ENCODE measurements at regions not wholly inside any gene's neighbourhood (a gene's known extent, or its start where the extent isn't known, plus 50 kb on each side); places are given as distances from the start of the nearest gene placed in this dataset.

DNA sequence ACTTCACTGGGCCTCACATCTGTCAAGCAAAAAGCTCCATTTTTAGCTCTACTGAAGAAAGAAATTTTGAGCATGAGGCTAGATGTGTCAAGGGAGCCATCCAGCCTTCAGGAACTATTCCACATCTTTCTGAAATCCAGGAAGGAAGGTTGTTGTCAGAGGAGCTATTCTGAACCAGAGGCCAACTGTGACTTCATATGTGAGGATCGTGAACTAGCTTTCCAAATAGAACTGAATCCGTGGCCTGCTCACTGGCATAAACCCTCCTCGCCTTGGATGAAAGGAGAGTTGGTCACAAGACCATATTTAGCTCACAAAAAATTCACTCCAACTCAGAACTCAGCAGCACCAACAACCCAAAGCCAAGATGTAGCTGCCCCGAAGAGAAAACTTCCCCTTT is 195.8 kb downstream of the FOXO1 start:
- DNase-seq: no peak

DNA sequence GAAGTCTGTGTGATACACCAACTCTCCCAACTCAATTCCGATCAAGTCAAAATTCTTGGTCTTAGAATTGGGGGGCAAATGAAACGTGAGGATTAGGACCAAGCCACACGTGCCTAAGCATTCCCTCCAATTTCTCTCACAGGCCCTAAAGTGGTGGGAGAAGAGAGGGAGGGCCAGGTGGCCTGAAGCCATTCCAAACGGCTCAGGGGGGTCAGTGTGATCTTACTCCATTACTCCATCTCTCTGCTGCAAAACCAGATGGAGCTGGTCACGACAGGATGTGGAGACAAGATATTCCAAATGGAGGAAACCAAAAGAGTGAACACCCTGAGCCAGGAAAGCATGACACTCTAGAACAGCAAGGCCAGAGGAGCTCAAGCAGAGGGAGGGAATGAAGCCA is 195.4 kb downstream of the FOXO1 start:
- no peak for DNase-seq

DNA sequence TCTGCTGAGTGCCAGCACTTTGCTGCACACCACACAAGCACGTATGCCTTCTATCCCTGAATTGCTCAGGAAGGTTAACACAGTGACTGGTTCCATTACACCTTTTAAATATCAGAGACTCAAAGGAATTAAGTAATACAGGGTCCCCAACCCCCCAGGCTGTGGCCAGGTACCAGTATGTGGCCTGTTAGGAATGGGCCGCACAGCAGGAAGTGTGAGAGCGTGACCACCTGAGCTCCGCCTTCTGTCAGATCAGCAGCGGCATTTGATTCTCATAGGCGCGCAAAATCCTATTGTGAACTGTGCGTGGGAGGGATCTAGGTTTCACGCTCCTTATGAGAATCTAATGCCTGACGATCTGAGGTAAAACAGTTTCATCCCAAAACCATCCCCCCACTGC is 194.5 kb downstream of the FOXO1 start:
- DNase-seq: no peak

DNA sequence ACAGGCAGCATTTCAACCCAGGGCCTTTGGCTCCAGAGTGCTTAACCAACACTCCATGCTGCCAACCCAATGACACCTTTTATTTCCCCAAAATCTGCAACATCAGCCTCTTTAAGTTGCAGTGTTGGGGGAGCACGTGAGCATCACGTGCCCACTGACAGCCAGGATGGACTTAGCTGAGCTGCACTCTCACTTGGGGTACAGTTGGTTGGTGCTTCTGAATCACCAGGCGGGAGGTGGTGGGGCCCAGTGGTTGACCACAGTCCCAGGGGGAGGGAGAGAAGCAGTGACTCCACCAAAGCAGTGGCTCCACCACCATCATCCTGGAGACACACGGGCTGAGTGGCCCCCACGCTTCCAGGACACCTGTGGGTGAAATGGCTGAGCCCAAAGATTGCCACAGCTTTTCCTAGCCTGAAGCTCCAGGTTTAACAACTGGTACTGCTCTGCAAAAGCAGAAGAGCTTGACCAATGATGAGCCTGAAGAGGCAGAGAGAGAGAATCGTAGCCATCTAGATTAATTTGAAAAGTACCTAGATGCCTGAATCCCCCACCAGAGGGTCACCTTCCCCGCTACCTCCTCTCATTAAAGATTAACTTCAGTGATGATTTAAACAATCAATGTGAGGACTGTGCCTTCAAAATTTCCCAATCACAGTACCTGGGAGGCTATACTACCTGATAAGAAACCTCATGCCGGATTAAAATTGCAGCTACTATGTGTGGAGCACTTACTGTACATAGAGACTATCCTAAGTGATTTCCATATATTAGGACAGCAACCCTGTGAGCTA is 193.8 kb downstream of the FOXO1 start:
- DNase-seq: no peak

DNA sequence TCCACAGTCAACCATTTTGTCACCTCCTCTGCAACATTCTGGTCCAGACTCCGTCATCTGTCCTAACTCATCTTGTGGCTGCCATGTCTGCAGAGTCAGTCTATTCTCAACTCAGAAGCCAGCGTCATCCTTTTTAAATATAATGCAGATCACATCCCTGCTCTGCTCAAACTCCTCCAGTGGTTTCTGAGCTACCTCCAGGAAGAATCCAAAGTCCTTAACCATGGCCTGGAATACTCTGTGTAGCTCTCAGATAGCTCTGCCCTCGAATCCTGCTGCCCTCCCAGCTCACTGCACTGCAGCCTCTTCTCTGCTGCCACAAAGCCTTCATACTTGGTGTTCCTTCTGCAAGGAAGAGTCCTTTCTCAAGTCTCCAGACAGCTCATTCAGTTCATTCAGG is 190.8 kb downstream of the FOXO1 start:
- no peak for DNase-seq

DNA sequence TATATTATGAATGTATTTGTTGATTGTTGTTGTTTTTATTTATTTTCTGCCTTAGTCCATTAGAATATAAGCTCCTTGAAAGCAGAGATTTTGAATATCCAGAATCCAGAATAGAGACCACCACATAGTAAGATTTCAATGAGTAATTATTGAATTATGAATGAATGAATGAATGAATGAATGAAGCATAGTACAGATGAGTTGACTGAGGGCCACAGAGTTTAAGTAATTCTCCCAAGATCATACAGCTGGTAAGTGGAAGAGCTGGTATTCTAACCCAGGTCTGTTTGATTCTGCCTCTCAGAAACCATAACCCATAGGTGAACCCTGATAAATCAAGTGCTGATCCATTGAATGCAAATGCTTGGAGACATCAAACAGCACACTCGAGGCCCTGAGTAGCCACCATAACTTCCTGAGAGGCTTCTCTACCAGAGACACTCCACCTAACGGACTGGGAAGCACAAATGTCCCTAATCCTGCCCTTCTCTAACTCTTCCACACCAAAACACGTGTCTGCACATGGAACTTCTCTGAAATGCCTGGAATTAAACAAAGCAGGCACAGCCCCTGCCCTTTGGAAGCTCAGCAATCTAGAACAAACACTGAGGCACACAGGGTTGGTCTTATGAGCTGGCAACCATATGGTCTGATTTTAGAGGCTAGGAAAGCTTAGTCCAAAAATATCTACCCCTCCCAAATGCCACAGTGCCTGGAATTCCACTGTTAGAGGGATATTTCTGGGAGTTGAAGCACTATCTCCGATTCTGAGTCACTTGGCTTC is 190.1 kb downstream of the FOXO1 start:
- DNase-seq: no peak

DNA sequence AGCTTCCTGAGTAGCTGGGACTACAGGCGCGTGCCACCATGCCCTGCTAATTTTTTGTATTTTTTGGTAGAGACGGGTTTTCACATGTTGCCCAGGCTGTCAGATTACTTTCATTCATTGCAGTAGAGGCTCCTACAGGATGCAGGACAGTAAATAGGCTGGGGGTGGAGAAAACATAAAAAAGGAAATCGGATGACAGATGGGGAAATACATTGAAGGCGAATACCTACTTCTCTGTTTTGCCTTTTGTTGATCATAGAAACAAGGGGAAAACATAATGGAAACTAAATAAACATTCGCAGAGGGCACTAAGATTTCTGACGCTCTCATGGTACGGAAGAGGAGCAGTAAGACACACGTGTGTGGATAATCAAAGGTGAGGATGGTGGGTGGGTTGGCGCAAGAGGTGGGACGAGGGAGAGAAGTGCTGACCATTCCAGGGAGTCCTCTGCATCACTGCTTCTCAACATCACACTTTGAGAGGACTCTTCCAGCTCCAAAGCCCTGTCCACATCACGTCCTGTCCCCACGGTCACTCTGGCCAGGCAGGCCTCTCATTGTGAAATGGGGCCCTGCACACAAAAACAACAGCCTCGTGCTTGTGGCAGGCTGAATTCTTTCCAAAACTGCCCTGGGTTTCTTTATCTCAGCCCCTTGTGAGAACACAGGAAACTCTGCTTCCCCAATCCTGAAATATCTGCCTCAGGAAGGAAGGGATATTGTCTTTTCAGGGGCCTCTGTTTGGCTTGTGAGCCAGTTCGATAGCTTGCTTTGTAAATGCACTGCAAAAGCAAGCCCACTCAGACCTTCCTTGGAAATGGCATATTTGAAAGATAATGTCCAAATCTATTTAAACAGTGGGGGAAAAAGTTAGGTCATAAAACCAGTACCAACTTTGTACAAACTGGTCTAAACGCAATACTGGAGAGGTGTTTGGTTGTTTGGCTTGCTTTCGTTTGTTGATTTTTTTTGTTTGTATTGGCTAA is 188.5 kb downstream of the FOXO1 start:
- DNase-seq: no peak

DNA sequence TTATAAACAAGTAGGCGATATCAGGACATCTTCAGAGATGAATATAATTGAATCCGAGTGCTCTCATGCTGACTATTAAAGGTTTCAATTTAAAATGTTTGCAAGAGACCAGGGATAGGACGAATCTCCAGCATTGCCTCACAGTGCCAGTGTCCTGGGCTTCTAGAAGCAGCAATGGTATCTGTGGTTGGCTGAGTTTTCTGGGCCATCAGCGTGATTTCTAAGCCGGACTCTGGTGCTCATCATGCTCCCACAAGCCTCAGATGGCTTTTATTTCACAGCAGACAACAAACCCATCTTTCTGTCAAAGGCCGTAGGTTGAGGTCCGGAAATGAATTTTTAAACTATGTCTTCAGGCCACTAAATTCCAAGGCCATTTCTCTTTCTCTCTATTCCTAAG is 187.7 kb downstream of the FOXO1 start:
- no peak for DNase-seq

DNA sequence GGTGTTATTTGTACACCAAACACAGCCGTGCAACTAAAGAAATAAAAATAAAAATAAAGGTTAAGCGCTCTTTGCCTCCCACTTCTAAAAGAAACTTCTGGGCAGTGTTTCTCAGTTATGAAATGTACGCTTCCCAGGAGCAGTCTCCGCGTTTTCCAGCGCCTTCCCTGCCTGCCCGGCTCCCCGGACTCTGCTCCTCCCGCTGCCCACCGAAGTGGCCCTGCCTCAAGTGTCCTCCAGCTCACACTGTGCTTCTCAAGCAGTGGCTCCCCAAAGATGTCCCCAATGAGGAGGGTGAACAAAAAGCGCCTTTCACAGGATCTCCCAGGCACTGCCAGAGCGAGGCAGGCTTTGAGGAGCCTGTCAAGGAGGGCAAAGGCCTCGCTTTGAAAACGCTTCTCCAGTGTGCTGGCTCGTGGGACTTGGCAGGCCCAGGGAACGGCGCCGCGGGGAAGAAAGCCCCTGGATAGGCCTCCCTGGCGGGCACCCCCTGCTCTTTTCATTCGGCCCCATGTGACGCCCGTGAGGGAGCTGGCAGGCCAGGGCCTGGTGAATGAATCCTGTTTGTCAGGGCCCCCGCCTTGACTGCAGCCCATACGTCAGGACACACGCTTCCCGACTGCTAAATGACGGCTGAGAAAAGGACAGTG is 187.1 kb downstream of the FOXO1 start:
- DNase-seq: no peak

DNA sequence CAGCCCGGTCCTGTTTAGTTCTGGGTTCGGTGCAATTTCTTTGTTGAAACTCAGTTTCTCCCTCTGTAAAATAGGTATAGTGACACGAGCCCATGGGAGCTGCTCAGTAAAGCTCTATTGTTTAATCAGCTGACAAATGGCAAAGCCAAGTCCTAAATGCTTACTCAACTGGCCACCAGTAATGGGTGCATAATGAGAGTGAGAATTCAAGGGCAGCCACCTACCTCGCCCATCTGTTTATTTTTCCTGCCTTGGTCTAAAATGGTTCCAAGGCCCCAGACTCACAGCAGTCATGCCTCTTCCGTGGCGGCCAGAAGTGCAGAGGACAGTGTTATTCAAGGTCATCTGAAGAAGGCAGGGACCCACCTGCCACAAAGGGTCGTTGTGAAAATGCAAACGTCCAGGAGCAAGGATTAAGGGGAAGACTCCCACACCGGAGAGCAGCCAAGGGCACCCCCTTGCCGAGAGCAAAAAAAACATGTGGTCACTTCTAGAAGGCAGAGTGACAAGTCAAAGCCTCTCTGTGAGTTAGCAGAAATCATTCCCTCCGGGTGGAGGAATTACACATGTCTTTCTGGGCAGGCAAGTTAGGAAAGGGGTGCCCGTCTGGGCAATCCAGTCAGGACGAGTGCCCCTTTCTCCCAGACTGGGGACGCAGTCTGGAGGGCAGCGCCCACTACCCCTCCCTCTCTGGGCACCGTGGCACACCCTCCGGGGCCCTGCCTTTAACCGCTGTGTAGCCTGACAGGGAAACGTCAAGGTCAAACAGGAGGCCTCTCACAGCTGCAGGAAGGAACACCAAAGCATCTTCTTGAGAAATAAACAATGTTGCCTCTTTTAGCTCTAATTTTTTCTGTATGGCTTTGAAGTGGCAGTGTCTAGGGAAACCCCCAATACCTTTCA is 186.2 kb downstream of the FOXO1 start:
- DNase-seq: no peak

DNA sequence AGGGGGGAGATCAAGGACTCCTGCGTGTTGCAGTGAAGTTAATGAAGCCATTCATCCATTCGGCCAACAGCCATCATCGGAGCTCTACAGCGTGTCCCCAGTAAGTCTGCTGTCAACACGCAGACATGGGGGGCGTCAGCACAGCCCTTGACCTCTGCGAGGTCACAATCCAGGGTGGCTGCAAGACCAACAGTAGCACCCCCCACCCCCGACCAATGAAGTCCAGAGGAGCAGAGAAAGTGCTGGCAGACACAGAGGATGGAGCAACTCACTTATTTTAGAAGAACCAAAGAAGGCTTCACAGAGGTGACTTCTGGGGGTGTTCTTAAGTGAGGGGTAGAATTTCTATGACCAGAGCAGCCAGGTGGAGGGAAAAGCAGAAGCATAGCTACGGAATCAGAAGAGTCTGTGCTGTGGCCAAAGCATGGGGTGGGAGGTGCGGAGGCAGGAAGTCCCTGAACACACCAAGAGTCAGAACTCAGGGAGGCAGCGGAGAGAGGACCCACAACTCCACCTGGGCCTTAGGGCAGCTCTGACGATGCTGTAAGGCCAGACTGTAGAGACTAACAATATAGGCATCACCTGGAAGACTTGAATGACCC is 185.4 kb downstream of the FOXO1 start:
- no peak for DNase-seq

DNA sequence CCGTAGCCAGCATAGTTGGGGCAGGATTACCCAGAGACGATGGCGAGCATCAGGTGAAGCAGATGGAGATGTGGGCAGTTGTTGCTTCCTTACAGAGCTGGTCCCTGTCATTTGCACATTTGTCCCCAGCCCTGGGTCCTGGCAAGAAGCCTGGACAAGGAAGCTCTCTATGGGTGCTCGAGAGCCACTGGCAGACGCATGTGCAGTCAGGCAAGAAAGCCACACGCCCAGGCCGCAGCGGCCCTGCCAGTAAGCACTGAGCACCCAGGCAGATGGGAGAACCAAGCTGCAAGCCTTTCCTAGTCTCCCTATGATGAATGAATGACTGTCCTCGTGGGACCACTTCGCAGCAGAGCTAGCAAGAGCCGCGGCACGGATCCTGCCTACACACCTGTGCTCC is 182.8 kb downstream of the FOXO1 start:
- no peak for DNase-seq

DNA sequence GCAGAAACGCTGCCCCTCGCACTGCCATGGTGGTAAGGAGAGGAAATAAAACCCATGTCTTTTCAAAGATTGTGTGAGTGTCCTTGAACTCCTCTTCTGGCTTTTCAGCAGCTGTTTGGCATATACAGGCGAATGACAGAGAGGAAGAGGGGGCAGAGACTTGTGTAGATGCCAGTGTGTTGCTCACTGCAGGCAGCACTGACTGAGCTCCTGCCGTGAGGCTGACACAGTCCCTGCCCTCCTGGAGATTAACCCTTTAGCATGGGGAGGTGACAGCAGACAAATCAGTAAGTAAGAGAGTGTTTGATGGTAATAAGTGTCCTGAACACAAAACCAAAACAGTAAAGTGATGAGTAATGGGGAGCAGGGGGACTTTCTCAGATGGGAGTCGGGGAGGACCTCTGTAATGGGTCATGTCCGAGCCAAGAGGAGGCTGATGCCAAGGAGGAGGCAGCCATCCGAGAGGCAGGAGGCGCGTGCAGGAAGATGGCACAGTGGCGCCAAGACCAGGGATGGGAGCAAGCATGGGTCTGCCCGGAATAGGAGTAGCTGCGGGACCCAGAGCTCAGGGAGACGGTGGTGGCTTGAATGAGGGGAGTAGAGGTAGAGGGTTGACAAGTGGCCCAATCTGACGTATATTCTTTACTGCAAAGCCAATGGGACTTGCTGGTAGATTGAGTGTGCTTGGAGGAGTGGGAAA is 182.2 kb downstream of the FOXO1 start:
- DNase-seq: no peak

DNA sequence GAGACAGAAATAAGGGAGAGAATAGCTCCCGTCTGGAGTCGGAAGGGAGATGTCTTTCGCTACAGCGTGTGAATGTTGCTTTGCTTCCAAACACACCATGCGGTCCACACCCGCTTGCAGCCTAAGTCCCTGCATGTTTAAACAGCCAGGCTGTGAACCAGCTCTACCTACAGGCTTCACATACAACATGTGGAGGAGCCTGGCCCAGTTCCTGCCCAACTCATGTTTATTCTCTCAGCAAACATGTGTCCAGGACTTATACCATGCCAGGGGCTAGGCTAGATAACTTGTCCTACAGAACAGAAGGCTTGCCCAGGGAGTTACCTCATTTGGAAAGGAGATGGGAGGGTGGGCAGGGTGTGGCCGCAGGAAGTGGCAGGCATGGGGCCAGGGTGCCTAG is 181.5 kb downstream of the FOXO1 start:
- DNase-seq: no peak

DNA sequence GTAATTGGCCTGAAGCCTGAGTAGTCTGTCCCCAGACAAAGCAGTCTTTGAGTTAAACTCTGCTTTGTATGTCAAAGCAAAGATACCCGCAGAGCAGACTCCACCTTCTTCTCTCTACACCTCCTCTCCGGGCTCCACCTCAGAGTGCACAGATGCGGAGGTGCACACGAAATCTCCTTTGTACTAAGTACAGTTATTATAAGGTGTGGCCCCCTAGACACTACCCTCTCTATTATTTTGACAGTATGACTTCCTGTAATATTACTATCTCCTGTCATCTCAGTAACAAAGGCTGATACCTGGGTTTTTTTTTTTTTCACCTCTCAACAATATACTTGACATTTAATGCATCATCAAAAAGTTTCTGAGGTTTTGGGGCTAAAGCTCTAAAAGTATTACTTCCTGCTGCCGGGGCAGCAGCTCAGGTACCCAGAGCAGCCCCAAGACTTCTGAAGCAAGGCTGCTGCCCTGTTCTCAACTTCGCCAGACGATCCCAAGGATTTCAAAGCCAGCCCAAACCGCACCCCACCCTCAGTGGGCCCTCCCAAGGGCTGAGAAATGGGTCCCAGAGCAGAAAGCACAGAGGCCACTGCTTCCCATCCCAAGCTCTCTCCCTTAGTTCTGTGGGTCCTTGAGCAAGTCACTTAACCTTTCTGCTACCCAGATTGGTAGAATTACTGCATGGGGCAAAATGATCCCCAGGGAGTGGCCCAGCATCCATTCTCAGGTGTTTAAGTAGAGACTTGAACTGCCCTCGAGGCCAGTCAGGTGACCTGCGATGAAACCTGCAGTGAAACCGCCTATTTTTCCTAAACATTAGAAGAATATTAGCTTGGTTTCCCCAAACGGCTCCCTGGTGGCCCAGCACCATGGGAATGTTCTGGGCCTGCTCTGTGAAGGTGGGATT is 180.6 kb downstream of the FOXO1 start:
- DNase-seq: no peak

DNA sequence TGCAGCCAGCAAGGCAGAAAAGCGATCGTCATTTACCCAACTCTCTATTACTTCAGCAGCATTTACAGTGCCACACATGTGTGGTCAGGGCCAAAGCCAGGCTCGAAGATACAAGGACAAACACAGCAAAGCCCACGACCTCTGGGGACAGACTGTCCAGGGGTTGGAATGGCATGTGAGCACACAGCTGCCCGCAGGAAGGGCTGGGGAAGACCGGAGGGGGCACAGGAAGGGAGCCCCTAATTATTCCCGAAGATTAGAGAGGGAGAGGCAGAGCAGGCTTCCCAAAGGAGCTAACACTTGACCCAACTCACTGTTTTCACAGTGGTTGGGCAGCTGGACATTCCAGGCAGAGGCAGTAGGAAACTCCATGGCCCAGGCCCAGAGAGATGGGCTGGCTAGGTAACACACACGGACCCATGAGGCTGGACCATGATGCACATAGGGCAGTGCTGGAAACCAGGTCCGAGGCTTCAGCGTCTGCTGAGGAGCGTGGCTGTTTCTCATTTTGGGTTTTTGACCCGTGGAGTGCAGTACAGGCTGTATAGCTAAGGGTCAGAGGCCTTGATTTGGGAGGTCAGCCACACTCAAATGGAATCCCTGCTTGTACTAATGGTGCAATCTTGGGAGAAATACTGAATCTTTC is 179.8 kb downstream of the FOXO1 start:
- DNase-seq: no peak

DNA sequence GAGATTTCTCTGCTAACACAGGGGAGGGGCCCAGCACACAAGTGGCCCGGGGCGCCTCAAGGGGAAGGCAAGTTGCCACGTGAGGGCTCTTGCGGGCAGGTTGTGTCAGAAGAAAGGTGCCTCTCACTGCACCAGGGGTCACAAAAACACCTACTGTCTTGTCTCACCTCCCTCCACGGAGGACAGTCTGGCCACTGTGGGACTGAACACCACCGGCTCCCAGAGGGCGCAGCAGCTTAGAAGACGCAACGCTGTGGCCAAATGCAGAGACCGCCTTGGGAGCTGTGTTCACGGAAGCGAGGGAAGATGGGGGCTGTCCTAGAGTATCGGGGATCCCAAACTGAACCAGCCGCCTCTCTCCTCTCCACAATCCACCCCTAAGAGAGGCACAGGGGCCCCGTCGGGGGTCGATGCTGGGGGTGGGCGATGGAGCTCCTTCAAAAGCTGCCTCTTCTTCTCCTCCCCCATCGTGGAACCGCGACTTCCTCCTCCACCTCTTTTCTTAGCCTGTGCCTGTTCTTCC is 177.5 kb downstream of the FOXO1 start:
- no peak for DNase-seq

DNA sequence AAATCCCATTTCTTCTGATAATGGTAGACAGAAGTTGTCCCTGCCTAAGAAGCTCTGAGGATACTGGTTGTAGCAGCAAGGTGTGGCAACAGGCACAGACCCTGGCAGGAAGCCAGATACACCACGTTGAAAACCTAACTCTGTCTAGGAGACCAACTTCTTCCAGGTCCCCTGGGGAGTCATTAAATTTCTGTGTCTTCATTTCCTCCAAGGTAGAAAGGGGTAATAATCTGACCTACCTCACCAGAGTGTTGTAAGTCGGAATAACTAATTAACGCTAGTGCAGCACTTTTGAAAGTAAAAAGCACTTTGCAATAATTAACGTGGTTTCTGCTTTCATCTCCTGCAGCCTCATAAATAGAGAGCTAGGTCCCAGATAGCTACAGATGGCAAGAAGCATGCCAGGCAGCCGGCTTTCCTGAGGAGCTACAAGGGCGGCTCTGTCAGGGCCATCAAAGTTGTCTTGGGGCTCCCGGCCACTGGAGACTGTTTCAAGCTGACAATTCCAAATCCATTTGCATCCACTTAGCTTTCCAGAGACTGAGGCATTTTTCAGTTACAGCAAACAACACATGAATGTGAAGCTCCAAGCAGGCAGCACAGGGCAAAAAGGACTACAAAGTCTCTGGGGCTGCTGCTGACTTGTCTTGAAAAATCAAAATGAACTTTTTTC is 176.2 kb downstream of the FOXO1 start:
- peak; percentile 16 for DNase-seq

Data from NCI-H1105 (cell line).